KMS-11 (cell line): ENCODE measurements at regions not wholly inside any gene's neighbourhood (a gene's known extent, or its start where the extent isn't known, plus 50 kb on each side); places are given as distances from the start of the nearest gene placed in this dataset.

Source experiments
- H2AFZ ChIP-seq: fragments of 200-600 bp; sonication (generic); 2 replicates; pipeline ENCODE4 v1.6.1; 2016; ENCODE audit warnings: antibody characterized with exemption, mixed run types, low read depth
- H3K27ac ChIP-seq: fragments of 200-600 bp; sonication (generic); 2 replicates; pipeline ENCODE4 v1.6.1; 2016; ENCODE audit warnings: mild to moderate bottlenecking, mixed run types
- H3K27me3 ChIP-seq: fragments of 200-600 bp; sonication (generic); 2 replicates; pipeline ENCODE4 v1.6.1; 2017; ENCODE audit warnings: mild to moderate bottlenecking, low read depth, mixed run types, moderate library complexity; ENCODE audit not compliant: insufficient read depth
- H3K36me3 ChIP-seq: fragments of 200-600 bp; sonication (generic); 2 replicates; pipeline ENCODE4 v1.6.1; 2017; ENCODE audit warnings: mild to moderate bottlenecking, mixed run types; ENCODE audit not compliant: insufficient read depth
- H3K4me1 ChIP-seq: fragments of 200-600 bp; sonication (generic); 2 replicates; pipeline ENCODE4 v1.6.1; 2016; ENCODE audit warnings: mild to moderate bottlenecking, low read depth, mixed run types; ENCODE audit not compliant: poor library complexity, severe bottlenecking
- H3K4me2 ChIP-seq: fragments of 200-600 bp; sonication (generic); 2 replicates; pipeline ENCODE4 v1.7.0; 2016; ENCODE audit warnings: mild to moderate bottlenecking, mixed run types
- H3K4me3 ChIP-seq: fragments of 200-600 bp; sonication (generic); IDR thresholded peaks from 2 replicates; pipeline ENCODE4 v1.6.1; 2017; ENCODE audit warnings: low read depth, low read length, mixed read lengths; ENCODE audit not compliant: insufficient read depth
- H3K79me2 ChIP-seq: fragments of 200-600 bp; sonication (generic); 2 replicates; pipeline ENCODE4 v1.6.1; 2016; ENCODE audit warnings: low read depth, mixed run types; ENCODE audit not compliant: insufficient read depth
- H3K9ac ChIP-seq: fragments of 200-600 bp; sonication (generic); 2 replicates; pipeline ENCODE4 v1.6.1; 2016; ENCODE audit warnings: mild to moderate bottlenecking, mixed run types
- H4K20me1 ChIP-seq: fragments of 200-600 bp; sonication (generic); 2 replicates; pipeline ENCODE4 v1.6.1; 2016; ENCODE audit warnings: mild to moderate bottlenecking, mixed run types; ENCODE audit not compliant: insufficient read depth
- TF ChIP-seq, protein P1 (sequence below): fragments of 200-600 bp; sonication (generic); conservative IDR thresholded peaks from 2 replicates; pipeline ENCODE4 v1.6.1; 2017; ENCODE audit warnings: low read depth, mild to moderate bottlenecking, antibody characterized with exemption, low read length, moderate library complexity, mixed read lengths

DNA sequence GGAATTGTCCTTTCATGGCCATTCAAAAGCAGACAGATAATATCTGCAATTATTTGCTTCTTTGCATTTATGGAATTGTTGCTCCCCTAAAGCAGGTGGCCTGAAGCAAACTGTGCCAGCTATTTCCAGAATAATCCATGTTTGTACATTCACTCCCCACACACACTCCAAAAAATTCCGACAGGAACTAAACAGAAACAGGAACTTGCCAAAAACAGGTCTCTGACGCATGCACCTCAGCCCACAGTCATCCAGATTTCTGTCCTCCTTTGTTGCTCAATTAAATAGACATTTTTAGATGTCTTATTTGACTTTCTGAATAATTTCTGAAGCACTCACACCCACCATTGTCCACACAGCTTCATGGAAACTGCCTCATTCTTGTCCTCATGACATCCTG is 71.5 kb upstream of the EDNRA start:
- no peak overlapping the region for H3K4me2 ChIP-seq
- TF ChIP-seq, protein P1, sequence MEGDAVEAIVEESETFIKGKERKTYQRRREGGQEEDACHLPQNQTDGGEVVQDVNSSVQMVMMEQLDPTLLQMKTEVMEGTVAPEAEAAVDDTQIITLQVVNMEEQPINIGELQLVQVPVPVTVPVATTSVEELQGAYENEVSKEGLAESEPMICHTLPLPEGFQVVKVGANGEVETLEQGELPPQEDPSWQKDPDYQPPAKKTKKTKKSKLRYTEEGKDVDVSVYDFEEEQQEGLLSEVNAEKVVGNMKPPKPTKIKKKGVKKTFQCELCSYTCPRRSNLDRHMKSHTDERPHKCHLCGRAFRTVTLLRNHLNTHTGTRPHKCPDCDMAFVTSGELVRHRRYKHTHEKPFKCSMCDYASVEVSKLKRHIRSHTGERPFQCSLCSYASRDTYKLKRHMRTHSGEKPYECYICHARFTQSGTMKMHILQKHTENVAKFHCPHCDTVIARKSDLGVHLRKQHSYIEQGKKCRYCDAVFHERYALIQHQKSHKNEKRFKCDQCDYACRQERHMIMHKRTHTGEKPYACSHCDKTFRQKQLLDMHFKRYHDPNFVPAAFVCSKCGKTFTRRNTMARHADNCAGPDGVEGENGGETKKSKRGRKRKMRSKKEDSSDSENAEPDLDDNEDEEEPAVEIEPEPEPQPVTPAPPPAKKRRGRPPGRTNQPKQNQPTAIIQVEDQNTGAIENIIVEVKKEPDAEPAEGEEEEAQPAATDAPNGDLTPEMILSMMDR: no peak
- H4K20me1 ChIP-seq: no peaks in the 10 kb centered on the region
- H3K4me1 ChIP-seq: no peaks in the 10 kb centered on the region
- H3K36me3 ChIP-seq: no peaks in the 10 kb centered on the region
- H3K9ac ChIP-seq: no peak overlapping the region
- H3K27ac ChIP-seq: no peak overlapping the region
- no peaks in the 10 kb centered on the region for H3K27me3 ChIP-seq
- no peak overlapping the region for H3K4me3 ChIP-seq
- H3K79me2 ChIP-seq: no peaks in the 10 kb centered on the region
- no peak overlapping the region for H2AFZ ChIP-seq

DNA sequence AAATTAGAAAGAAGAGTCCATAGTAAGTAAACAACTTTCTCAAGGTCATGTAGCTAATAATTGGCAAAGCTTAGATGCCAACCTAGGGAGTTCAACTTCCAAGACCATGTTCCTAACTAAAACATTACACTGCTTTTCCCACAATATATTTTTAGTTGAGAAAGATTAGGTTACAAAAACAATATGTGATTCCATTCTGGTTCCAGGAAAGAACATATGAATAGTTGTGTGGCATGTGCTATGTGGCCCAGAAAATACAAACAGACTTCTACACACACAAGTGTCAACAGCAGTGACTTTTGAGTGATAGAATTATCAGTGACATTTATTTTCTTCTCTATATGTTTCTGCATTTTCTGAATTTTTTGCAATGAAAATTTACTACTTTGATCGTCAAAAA is 62.7 kb upstream of the EDNRA start:
- Histone ChIP-seq H3K9ac (no peak overlapping the region), H2AFZ (no peak overlapping the region), H4K20me1 (no peaks in the 10 kb centered on the region), H3K4me2 (no peak overlapping the region), H3K79me2 (no peaks in the 10 kb centered on the region), H3K4me1 (no peaks in the 10 kb centered on the region), H3K36me3 (no peaks in the 10 kb centered on the region), H3K27ac (no peak overlapping the region), H3K4me3 (no peak overlapping the region), H3K27me3 (no peaks in the 10 kb centered on the region)
- TF ChIP-seq, protein P1: no peak

DNA sequence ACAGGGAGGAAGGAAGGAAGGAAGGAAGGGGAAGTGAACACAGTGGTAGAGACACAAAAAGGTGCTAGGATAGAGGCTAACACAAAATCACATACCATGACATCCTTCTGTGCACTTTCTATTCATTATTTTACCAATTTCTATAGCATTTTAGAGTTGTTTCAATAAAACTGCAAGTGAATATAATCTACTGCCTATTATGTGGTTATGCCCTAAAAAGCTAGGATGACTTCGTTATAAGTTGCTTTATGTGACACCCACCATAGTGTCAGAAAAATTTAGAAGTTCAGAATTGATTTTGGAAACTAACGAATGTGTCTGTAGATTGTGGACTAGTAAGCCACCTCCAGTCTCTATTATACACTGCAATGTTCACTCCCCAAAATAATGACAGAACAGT is 59.4 kb upstream of the EDNRA start:
- Histone ChIP-seq H3K4me1 (no peaks in the 10 kb centered on the region), H3K79me2 (no peaks in the 10 kb centered on the region)
- TF ChIP-seq, protein P1: no peak

DNA sequence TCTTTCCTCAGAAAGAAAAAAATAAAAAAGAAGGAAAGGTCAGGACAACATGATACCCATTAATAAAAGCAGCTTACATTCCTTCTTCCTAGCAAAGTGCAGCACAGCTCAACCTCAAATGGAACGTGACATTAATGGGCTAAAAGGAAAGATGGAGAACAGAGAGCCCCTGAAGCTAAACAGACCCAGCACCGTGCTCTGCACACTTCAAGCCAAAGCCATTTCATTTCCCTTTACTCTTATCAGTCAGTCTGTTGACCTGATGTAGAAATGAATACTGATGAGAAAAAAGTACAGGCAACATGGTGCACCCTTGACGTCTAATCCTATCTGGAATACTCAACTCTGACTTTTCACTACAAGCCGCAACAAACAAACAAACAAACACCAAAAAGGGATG is 57.7 kb upstream of the EDNRA start:
- H3K4me3 ChIP-seq: no peak overlapping the region
- no peak overlapping the region for H2AFZ ChIP-seq
- no peak overlapping the region for H3K9ac ChIP-seq
- no peaks in the 10 kb centered on the region for H3K27me3 ChIP-seq
- H3K4me1 ChIP-seq: no peaks in the 10 kb centered on the region
- no peak overlapping the region for H3K27ac ChIP-seq
- no peak overlapping the region for H3K4me2 ChIP-seq
- no peaks in the 10 kb centered on the region for H3K79me2 ChIP-seq
- TF ChIP-seq, protein P1: no peak
- H4K20me1 ChIP-seq: no peaks in the 10 kb centered on the region
- no peaks in the 10 kb centered on the region for H3K36me3 ChIP-seq

More for the DNA sequence above, 59.4 kb upstream of the EDNRA start:
- Histone ChIP-seq H3K36me3 (no peaks in the 10 kb centered on the region), H4K20me1 (no peaks in the 10 kb centered on the region), H3K27me3 (no peaks in the 10 kb centered on the region), H3K27ac (no peak overlapping the region), H3K4me2 (no peak overlapping the region), H3K9ac (no peak overlapping the region), H2AFZ (no peak overlapping the region), H3K4me3 (no peak overlapping the region)
